HL-60 (cell line): ENCODE measurements at regions not wholly inside any gene's neighbourhood (a gene's known extent, or its start where the extent isn't known, plus 50 kb on each side); places are given as distances from the start of the nearest gene placed in this dataset.

Source experiments
- DNase-seq, 2 experiments: peaks; one replicate each; pipeline ENCODE4 v3.0.0-alpha.2; 2010 to 2020; ENCODE audit warnings: low read depth in 1 of 2, low spot score in 1 of 2
- H3K27ac ChIP-seq: fragments of 250-450 bp; sonication (Bioruptor Pico); replicated peaks from 2 replicates; pipeline ENCODE4 v1.5.1; 2020; ENCODE audit warnings: mild to moderate bottlenecking, moderate library complexity
- H3K27me3 ChIP-seq: fragments of 250-450 bp; sonication (Bioruptor Pico); 2 replicates; pipeline ENCODE4 v1.5.1; 2021; ENCODE audit warnings: mild to moderate bottlenecking, moderate library complexity; ENCODE audit not compliant: insufficient read depth, poor library complexity, severe bottlenecking
- H3K4me3 ChIP-seq: replicated peaks from 2 replicates; pipeline ENCODE4 v1.5.1; 2011; ENCODE audit warnings: mild to moderate bottlenecking, control low read depth, low read length; ENCODE audit not compliant: insufficient read depth
- GABPA ChIP-seq: IDR thresholded peaks from 2 replicates; pipeline ENCODE4 v1.6.1; 2012; ENCODE audit warnings: low read depth
- POLR2AphosphoS5 ChIP-seq: IDR thresholded peaks from 2 replicates; pipeline ENCODE4 v1.6.1; 2012; ENCODE audit warnings: low read depth
- SPI1 ChIP-seq: IDR thresholded peaks from 2 replicates; pipeline ENCODE4 v1.6.1; 2012; ENCODE audit warnings: low read depth, mild to moderate bottlenecking, borderline replicate concordance
- TF ChIP-seq, protein P1 (sequence below): IDR thresholded peaks from 2 replicates; pipeline ENCODE4 v1.6.1; 2012; ENCODE audit warnings: low read depth; ENCODE audit not compliant: insufficient replicate concordance
- TF ChIP-seq, protein P2 (sequence below): IDR thresholded peaks from one replicate; pipeline ENCODE4 v1.5.1; 2011; ENCODE audit warnings: low read length, control low read depth, inconsistent platforms; ENCODE audit not compliant: insufficient read depth

DNA sequence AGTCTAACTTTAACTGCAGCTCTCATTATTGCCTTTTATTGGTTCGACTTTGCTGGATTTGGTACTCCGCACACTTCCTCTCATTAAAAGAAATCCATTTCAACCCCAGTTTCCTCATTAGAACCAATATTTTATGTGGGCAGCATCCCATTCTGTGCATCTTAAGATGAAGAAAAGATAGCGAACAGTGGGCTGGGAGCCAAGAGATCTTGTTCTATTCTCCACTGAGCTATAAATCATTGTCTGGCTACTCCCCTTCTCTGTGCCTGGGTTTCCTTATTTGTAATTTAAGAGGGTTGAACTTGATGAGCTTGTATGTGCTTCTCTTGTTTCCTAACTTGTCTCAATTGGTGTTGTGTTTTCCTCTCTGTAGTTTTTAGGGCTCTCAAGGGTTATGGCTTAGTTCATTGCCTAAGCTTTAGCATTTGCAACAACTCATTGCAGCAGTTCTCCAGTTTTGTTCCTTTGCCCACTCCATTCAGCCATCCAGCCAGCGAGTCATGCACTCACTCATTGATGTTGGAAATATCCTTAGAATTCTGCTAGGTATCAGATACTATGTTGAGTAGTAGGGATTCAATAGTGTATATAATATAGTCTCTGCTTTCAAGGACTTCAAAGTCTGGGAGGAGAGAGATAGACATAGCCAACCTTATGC, 273.3 kb upstream of the TNC start:
- no peaks in the 10 kb centered on the region for H3K27me3 ChIP-seq
- H3K4me3 ChIP-seq = no peak overlapping the region
- H3K27ac ChIP-seq = no peak overlapping the region
- TF ChIP-seq GABPA = no peak
- TF ChIP-seq SPI1 = no peak
- no peak for TF ChIP-seq POLR2AphosphoS5
- TF ChIP-seq, protein P1, sequence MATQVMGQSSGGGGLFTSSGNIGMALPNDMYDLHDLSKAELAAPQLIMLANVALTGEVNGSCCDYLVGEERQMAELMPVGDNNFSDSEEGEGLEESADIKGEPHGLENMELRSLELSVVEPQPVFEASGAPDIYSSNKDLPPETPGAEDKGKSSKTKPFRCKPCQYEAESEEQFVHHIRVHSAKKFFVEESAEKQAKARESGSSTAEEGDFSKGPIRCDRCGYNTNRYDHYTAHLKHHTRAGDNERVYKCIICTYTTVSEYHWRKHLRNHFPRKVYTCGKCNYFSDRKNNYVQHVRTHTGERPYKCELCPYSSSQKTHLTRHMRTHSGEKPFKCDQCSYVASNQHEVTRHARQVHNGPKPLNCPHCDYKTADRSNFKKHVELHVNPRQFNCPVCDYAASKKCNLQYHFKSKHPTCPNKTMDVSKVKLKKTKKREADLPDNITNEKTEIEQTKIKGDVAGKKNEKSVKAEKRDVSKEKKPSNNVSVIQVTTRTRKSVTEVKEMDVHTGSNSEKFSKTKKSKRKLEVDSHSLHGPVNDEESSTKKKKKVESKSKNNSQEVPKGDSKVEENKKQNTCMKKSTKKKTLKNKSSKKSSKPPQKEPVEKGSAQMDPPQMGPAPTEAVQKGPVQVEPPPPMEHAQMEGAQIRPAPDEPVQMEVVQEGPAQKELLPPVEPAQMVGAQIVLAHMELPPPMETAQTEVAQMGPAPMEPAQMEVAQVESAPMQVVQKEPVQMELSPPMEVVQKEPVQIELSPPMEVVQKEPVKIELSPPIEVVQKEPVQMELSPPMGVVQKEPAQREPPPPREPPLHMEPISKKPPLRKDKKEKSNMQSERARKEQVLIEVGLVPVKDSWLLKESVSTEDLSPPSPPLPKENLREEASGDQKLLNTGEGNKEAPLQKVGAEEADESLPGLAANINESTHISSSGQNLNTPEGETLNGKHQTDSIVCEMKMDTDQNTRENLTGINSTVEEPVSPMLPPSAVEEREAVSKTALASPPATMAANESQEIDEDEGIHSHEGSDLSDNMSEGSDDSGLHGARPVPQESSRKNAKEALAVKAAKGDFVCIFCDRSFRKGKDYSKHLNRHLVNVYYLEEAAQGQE = no peak
- TF ChIP-seq, protein P2, sequence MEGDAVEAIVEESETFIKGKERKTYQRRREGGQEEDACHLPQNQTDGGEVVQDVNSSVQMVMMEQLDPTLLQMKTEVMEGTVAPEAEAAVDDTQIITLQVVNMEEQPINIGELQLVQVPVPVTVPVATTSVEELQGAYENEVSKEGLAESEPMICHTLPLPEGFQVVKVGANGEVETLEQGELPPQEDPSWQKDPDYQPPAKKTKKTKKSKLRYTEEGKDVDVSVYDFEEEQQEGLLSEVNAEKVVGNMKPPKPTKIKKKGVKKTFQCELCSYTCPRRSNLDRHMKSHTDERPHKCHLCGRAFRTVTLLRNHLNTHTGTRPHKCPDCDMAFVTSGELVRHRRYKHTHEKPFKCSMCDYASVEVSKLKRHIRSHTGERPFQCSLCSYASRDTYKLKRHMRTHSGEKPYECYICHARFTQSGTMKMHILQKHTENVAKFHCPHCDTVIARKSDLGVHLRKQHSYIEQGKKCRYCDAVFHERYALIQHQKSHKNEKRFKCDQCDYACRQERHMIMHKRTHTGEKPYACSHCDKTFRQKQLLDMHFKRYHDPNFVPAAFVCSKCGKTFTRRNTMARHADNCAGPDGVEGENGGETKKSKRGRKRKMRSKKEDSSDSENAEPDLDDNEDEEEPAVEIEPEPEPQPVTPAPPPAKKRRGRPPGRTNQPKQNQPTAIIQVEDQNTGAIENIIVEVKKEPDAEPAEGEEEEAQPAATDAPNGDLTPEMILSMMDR = no peak
- DNase-seq = no peak

DNA sequence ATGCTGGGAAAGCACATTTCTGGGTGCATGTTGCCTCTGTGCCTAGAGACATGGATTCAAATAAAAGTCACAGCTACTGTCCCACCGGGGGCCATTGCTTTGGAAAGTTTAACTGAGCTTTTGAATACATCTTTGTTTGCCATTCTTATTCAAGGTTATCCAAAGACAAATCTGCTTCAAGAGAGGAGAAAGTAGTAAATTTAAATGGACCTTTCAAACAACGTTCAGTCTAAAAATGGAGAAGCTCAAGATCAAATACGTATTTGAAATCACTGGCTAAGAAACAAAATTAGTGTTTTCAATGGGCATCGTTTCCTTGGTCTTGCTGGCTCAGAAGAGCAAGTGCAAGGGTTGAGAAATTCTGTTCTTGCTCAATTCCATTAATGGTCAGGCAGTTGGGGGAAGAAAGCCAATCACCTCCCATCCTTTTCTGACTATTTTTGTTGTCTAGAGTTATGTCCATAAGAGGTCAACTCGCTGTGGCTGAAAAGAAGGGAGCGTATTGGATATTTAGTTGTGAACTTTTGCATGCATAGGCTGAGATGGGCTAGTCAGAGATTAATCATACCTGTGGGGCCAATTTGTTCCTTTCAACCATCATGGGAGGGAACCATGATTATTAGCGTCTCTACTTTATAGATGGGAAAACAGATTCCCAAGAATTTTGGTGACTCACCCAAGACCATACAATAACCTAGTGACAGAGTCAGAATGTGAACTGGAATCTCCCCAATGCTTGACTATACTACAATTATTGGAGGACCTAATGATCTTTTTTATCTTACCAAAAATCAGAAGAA, 276.2 kb upstream of the TNC start:
- Histone ChIP-seq H3K4me3 (no peak overlapping the region), H3K27ac (no peak overlapping the region), H3K27me3 (no peaks in the 10 kb centered on the region)
- no peak for DNase-seq
- TF ChIP-seq GABPA (no peak), SPI1 (no peak), POLR2AphosphoS5 (no peak)
- TF ChIP-seq, protein P1 = no peak
- TF ChIP-seq, protein P2 = no peak

DNA sequence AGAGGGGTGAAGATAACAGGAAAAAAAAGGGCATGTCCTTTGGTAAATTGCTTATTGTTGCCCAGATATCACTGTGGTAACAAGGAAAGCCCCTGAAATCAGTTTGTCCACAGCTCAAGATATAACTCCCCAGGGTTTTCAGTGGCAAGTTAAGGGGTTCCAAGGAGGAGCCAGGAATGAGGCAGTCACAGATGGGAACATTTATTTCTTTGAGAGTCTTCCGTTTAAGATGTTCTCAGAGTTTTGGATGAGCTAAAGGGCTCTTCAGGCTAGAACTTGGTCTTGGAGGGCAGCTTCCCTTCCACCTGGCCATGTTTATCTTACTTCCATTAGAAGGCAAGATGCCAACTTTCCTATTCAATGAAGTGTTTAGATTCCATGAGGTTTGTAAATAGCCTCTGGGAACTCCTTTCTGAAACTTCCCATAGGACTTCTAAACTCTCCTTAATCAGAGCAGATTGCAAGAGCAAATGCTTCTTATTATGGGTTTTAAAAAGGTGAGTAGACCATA, 277.6 kb upstream of the TNC start:
- H3K4me3 ChIP-seq = no peak overlapping the region
- no peak for DNase-seq
- no peaks in the 10 kb centered on the region for H3K27me3 ChIP-seq
- no peak overlapping the region for H3K27ac ChIP-seq
- TF ChIP-seq, protein P2 = no peak
- TF ChIP-seq POLR2AphosphoS5 (no peak), SPI1 (no peak), GABPA (no peak)
- TF ChIP-seq, protein P1 = no peak
